IMR-90 (cell line): ENCODE measurements at regions not wholly inside any gene's neighbourhood (a gene's known extent, or its start where the extent isn't known, plus 50 kb on each side); places are given as distances from the start of the nearest gene placed in this dataset.

Source experiments
- ATAC-seq: fragments of 200-7000 bp; cut with Tn5 transposase; 2 replicates; pipeline ENCODE4 v1.9.1; 2020; ENCODE audit warnings: low read depth, mild to moderate bottlenecking, moderate library complexity
- BruUV-seq: library from RNA; stranded (reverse); fragments of 400-500 nt; replicated peaks from 2 replicates; lab custom pipeline; 2021; lab: Mats Ljungman, UMichigan
- CTCF ChIA-PET: fragments of 300-600 bp; formaldehyde crosslinking; extraction: SDS; loops from one replicate; lab custom pipeline; 2021; ENCODE audit warnings: antibody characterized with exemption; lab: Yijun Ruan, JAX
- POLR2A ChIA-PET: fragments of 300-600 bp; sonication (Branson Sonifier 250); formaldehyde crosslinking; loops from one replicate; lab custom pipeline; 2022; ENCODE audit warnings: antibody characterized with exemption; ENCODE audit not compliant: unreplicated experiment; lab: Charles Lee
- DNase-seq: peaks from one replicate; pipeline ENCODE4 v3.0.0; 2013
- H2AFZ ChIP-seq: replicated peaks from 2 replicates; pipeline ENCODE3; 2013; ENCODE audit warnings: low read length, mild to moderate bottlenecking; ENCODE audit not compliant: poor library complexity
- H2AK5ac ChIP-seq: 2 replicates; pipeline ENCODE4 v1.6.1; 2013; ENCODE audit warnings: low read depth, low read length, inconsistent platforms
- H2AK9ac ChIP-seq: replicated peaks from 2 replicates; pipeline ENCODE3; 2013; ENCODE audit warnings: mild to moderate bottlenecking, low read depth, low read length, moderate library complexity; ENCODE audit not compliant: poor library complexity
- H2BK120ac ChIP-seq: 2 replicates; pipeline ENCODE4 v1.6.1; 2013; ENCODE audit warnings: low read depth, low read length, inconsistent platforms
- H2BK15ac ChIP-seq: 3 replicates; pipeline ENCODE4 v1.6.1; 2013; ENCODE audit warnings: low read depth, low read length, inconsistent platforms
- H2BK20ac ChIP-seq: 2 replicates; pipeline ENCODE4 v1.6.1; 2013; ENCODE audit warnings: low read depth, mild to moderate bottlenecking, inconsistent platforms, low read length, moderate library complexity
- H2BK5ac ChIP-seq: 2 replicates; pipeline ENCODE4 v1.6.1; 2013; ENCODE audit warnings: mild to moderate bottlenecking, low read depth, low read length, inconsistent platforms; ENCODE audit not compliant: poor library complexity, severe bottlenecking
- H3K14ac ChIP-seq: replicated peaks from 2 replicates; pipeline ENCODE4 v1.6.1; 2013; ENCODE audit warnings: low read depth, low read length, inconsistent platforms
- H3K18ac ChIP-seq: 2 replicates; pipeline ENCODE4 v1.6.1; 2013; ENCODE audit warnings: low read depth, low read length, control low read depth
- H3K23ac ChIP-seq: 2 replicates; pipeline ENCODE4 v1.6.1; 2013; ENCODE audit warnings: low read depth, low read length, inconsistent platforms
- H3K27ac ChIP-seq: 2 replicates; pipeline ENCODE4 v1.5.1; 2013; ENCODE audit warnings: mild to moderate bottlenecking, control low read depth, low read length; ENCODE audit not compliant: insufficient read depth
- H3K27me3 ChIP-seq: 2 replicates; pipeline ENCODE4 v1.6.1; 2013; ENCODE audit warnings: low read length; ENCODE audit not compliant: control insufficient read depth, insufficient read depth
- H3K36me3 ChIP-seq: 2 replicates; pipeline ENCODE4 v1.6.1; 2013; ENCODE audit warnings: low read length, mixed read lengths; ENCODE audit not compliant: control insufficient read depth, insufficient read depth
- H3K4ac ChIP-seq: 2 replicates; pipeline ENCODE4 v1.6.1; 2013; ENCODE audit warnings: low read depth, low read length, inconsistent platforms
- H3K4me1 ChIP-seq: 2 replicates; pipeline ENCODE4 v1.6.1; 2013; ENCODE audit warnings: low read length, mixed read lengths; ENCODE audit not compliant: control insufficient read depth, insufficient read depth
- H3K4me2 ChIP-seq: 2 replicates; pipeline ENCODE4 v1.6.1; 2013; ENCODE audit warnings: low read depth, mild to moderate bottlenecking, control low read depth, low read length, moderate library complexity
- H3K4me3 ChIP-seq: 2 replicates; pipeline ENCODE4 v1.5.1; 2013; ENCODE audit warnings: low read depth, mild to moderate bottlenecking, control low read depth, low read length, moderate library complexity; ENCODE audit not compliant: insufficient read depth
- H3K56ac ChIP-seq: 2 replicates; pipeline ENCODE4 v1.6.1; 2013; ENCODE audit warnings: low read length, inconsistent platforms; ENCODE audit not compliant: insufficient read depth; ENCODE audit errors: extremely low read depth
- H3K79me1 ChIP-seq, 2 experiments: 2 replicates each; pipeline ENCODE4 v1.6.1; 2013; ENCODE audit warnings: low read length in 2 of 2, inconsistent platforms in 1 of 2, low read depth in 1 of 2
- H3K9ac ChIP-seq: 2 replicates; pipeline ENCODE4 v1.6.1; 2013; ENCODE audit warnings: low read depth, low read length, control low read depth
- H3K9me1 ChIP-seq: 2 replicates; pipeline ENCODE4 v1.6.1; 2013; ENCODE audit warnings: low read length, inconsistent platforms; ENCODE audit not compliant: insufficient read depth
- H3K9me3 ChIP-seq: 2 replicates; pipeline ENCODE4 v1.6.1; 2013; ENCODE audit warnings: low read length; ENCODE audit not compliant: control insufficient read depth, insufficient read depth
- H4K20me1 ChIP-seq: 2 replicates; pipeline ENCODE4 v1.6.1; 2013; ENCODE audit warnings: low read length, inconsistent platforms; ENCODE audit not compliant: insufficient read depth
- H4K5ac ChIP-seq: 2 replicates; pipeline ENCODE4 v1.6.1; 2013; ENCODE audit warnings: mild to moderate bottlenecking, low read depth, low read length, control low read depth
- H4K8ac ChIP-seq, 2 experiments: 2 replicates each; pipeline ENCODE4 v1.6.1; 2013; ENCODE audit warnings: low read depth in 2 of 2, low read length in 2 of 2, control low read depth in 1 of 2, inconsistent platforms in 1 of 2
- H4K91ac ChIP-seq: 2 replicates; pipeline ENCODE4 v1.6.1; 2013; ENCODE audit warnings: low read depth, low read length, inconsistent platforms; ENCODE audit not compliant: insufficient read depth
- CEBPB ChIP-seq: IDR thresholded peaks from 2 replicates; pipeline ENCODE4 v1.6.1; 2012; ENCODE audit warnings: low read depth, low read length, improper control_type of control experiment
- FOS ChIP-seq: fragments of 150-350 bp; IDR thresholded peaks from 2 replicates; pipeline ENCODE4 v1.6.1; 2016; ENCODE audit warnings: low read depth, low read length
- MAFK ChIP-seq: IDR thresholded peaks from 2 replicates; pipeline ENCODE4 v1.6.1; 2012; ENCODE audit warnings: low read depth, low read length, improper control_type of control experiment
- MAZ ChIP-seq: IDR thresholded peaks from 2 replicates; pipeline ENCODE4 v1.6.1; 2012; ENCODE audit warnings: low read depth, mild to moderate bottlenecking, low read length, improper control_type of control experiment, moderate library complexity, borderline replicate concordance
- MXI1 ChIP-seq: IDR thresholded peaks from 2 replicates; pipeline ENCODE4 v1.6.1; 2012; ENCODE audit warnings: low read depth, mild to moderate bottlenecking, low read length, moderate library complexity, borderline replicate concordance
- NFE2L2 ChIP-seq: fragments of 150-350 bp; IDR thresholded peaks from 2 replicates; pipeline ENCODE4 v1.6.1; 2016; ENCODE audit warnings: low read depth, mild to moderate bottlenecking, low read length
- RCOR1 ChIP-seq: IDR thresholded peaks from 2 replicates; pipeline ENCODE4 v1.6.1; 2012; ENCODE audit warnings: mild to moderate bottlenecking, low read length, improper control_type of control experiment; ENCODE audit not compliant: insufficient replicate concordance
- RFX5 ChIP-seq: IDR thresholded peaks from 2 replicates; pipeline ENCODE4 v1.8.0; 2012; ENCODE audit warnings: low read depth, mild to moderate bottlenecking, low read length, moderate library complexity
- WGBS, 2 experiments: methylation state at CpG; one replicate each; pipeline versions ENCODE4 v1.1.5 to v1.1.7; 2013; ENCODE audit warnings: missing lambda C conversion rate in 2 of 2; ENCODE audit not compliant: insufficient read length in 1 of 2; ENCODE audit errors: extremely low coverage in 2 of 2; 5-methylcytosine and 5-hydroxymethylcytosine counted together
- dilution Hi-C: fragments of 300-500 bp; cut with HindIII; formaldehyde crosslinking; loops from one replicate; pipeline ENCODE4 v1.14.3; 2018; ENCODE audit warnings: low sequenced_read_pairs; ENCODE audit not compliant: unreplicated experiment
- in situ Hi-C: fragments of 300-500 bp; cut with MboI; formaldehyde crosslinking; loops from 3 replicates; pipeline ENCODE4 v1.14.3; 2019; ENCODE audit warnings: low sequenced_read_pairs, inconsistent platforms, mixed read lengths
- intact Hi-C: fragments of 100-400 bp; cut with micrococcal nuclease; formaldehyde crosslinking; loops from 2 replicates; pipeline ENCODE4 v1.10.0; 2022
- TF ChIP-seq, protein P1 (sequence below): fragments of 150-350 bp; IDR thresholded peaks from 2 replicates; pipeline ENCODE4 v1.6.1; 2017; ENCODE audit warnings: mild to moderate bottlenecking, antibody characterized with exemption, low read length, low read depth

DNA sequence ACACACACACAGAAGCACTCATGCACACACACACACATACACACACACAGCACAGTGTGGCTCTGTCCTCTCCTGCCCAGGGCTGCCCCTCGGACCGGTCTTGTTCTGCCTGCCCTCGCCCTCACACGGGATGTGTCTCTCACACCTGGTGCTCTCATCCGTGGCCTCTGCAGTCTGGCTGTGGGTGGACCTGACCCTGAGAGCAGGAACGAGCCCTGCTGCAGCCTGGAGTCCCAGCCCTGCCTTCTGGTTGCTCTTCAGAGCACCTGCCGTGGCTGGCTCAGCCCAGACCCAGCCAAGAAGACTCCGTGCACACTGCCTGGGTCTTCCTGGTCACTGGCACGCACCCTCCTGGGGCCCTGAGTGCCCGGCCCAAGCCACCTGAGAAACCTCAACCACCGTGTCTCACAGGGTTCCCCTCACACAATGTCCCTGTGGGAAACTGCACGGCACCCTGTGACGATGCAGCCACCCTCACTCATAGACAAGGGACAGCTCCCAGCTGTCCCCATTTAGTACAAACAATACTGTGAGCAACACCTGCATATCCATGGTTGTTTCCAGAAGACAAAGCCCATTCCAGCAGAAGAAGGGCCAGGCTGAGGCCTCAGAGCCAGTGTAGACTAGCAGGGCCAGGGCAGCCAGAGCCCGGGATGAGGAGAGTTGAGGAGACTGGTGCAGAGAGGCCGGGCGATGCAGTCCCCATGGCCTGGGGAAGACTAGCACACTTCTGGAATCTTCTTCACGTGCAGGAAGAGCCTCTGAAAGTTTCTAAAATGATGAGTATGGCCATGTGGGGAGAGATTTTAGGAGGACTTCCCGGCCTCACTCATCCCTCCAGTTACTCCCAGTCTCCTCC lies 234.0 kb downstream of the NPHP4 start:
- no peak overlapping the region for H4K5ac ChIP-seq
- H2AK9ac ChIP-seq: no peak overlapping the region
- no peak overlapping the region for H3K18ac ChIP-seq
- no peak overlapping the region for H2BK20ac ChIP-seq
- no peak overlapping the region for H2BK15ac ChIP-seq
- no peaks in the 10 kb centered on the region for H3K27me3 ChIP-seq
- no peak overlapping the region for H4K8ac ChIP-seq
- dilution Hi-C loops: no loop called here
- BruUV-seq: no TSS peak
- TF ChIP-seq, protein P1, sequence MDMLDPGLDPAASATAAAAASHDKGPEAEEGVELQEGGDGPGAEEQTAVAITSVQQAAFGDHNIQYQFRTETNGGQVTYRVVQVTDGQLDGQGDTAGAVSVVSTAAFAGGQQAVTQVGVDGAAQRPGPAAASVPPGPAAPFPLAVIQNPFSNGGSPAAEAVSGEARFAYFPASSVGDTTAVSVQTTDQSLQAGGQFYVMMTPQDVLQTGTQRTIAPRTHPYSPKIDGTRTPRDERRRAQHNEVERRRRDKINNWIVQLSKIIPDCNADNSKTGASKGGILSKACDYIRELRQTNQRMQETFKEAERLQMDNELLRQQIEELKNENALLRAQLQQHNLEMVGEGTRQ: no peak
- TF ChIP-seq FOS (no peak), RFX5 (no peak), MAZ (no peak), MAFK (no peak), RCOR1 (no peak), NFE2L2 (no peak), MXI1 (no peak), CEBPB (no peak)
- DNase-seq: no peak
- H3K4me1 ChIP-seq: no peaks in the 10 kb centered on the region
- no peak overlapping the region for H2AK5ac ChIP-seq
- H3K9me1 ChIP-seq: no peaks in the 10 kb centered on the region
- H3K4me2 ChIP-seq: no peak overlapping the region
- H4K91ac ChIP-seq: no peak overlapping the region
- no peaks in the 10 kb centered on the region for H3K36me3 ChIP-seq
- H2BK5ac ChIP-seq: no peak overlapping the region
- H2BK120ac ChIP-seq: no peak overlapping the region
- H3K79me1 ChIP-seq: no peaks in the 10 kb centered on the region
- no peak overlapping the region for H3K4ac ChIP-seq
- peaks cover 40% of the 10 kb centered on the region for H3K9me3 ChIP-seq
- no peak overlapping the region for H3K9ac ChIP-seq
- no peak overlapping the region for H2AFZ ChIP-seq
- H3K27ac ChIP-seq: no peak overlapping the region
- intact Hi-C loops: no loop called here
- H3K4me3 ChIP-seq: no peak overlapping the region
- POLR2A ChIA-PET: no interaction called here
- in situ Hi-C loops: no loop called here
- 37% methylated on average over 10 of the region's 18 CpGs; no CpG with 5 or more reads in 1 of the 2 experiments for WGBS, 2 experiments
- CTCF ChIA-PET: no interaction called here
- no peaks in the 10 kb centered on the region for H4K20me1 ChIP-seq
- ATAC-seq: no peak
- no peak overlapping the region for H3K56ac ChIP-seq
- H3K23ac ChIP-seq: no peak overlapping the region
- no peak overlapping the region for H3K14ac ChIP-seq
